Astrocyte (in vitro differentiated cells and primary cell): ENCODE measurements at regions not wholly inside any gene's neighbourhood (a gene's known extent, or its start where the extent isn't known, plus 50 kb on each side); places are given as distances from the start of the nearest gene placed in this dataset.
"Not testable (repeated sequence)": the region's sequence is repeated elsewhere in the genome, so short reads cannot be mapped to it uniquely, and the experiment has no call there.

Experiments used
- DNase-seq: peaks from one replicate; pipeline ENCODE4 v3.0.0-alpha.2; 2010; ENCODE audit warnings: low read depth
- FAIRE-seq: peaks from 2 replicates; lab custom pipeline; 2011; peaks lifted over from hg19 to GRCh38; lab: Jason Lieb, UNC
- H2AFZ ChIP-seq: 2 replicates; pipeline ENCODE4 v1.6.0; 2012; ENCODE audit warnings: low read depth, low read length, inconsistent platforms
- H3K27ac ChIP-seq: 2 replicates; pipeline ENCODE4 v1.5.1; 2011; ENCODE audit warnings: low read depth, low read length, inconsistent platforms
- H3K27me3 ChIP-seq: 2 replicates; pipeline ENCODE4 v1.6.0; 2011; ENCODE audit warnings: low read length, inconsistent platforms; ENCODE audit not compliant: insufficient read depth
- H3K36me3 ChIP-seq: 2 replicates; pipeline ENCODE4 v1.5.1; 2011; ENCODE audit warnings: low read length, inconsistent platforms; ENCODE audit not compliant: insufficient read depth
- H3K4me1 ChIP-seq: 2 replicates; pipeline ENCODE4 v1.5.1; 2011; ENCODE audit warnings: low read length, inconsistent platforms; ENCODE audit not compliant: insufficient read depth
- H3K4me2 ChIP-seq: 2 replicates; pipeline ENCODE4 v1.6.0; 2012; ENCODE audit warnings: low read length, inconsistent platforms
- H3K4me3 ChIP-seq: 2 replicates; pipeline ENCODE4 v1.5.1; 2011; ENCODE audit warnings: low read depth, mild to moderate bottlenecking, low read length, inconsistent platforms; ENCODE audit not compliant: insufficient read depth
- H3K79me2 ChIP-seq: 2 replicates; pipeline ENCODE4 v1.6.0; 2012; ENCODE audit warnings: mild to moderate bottlenecking, low read length, inconsistent platforms; ENCODE audit not compliant: insufficient read depth
- H3K9ac ChIP-seq: 2 replicates; pipeline ENCODE4 v1.6.0; 2012; ENCODE audit warnings: mild to moderate bottlenecking, low read length, inconsistent platforms
- H3K9me3 ChIP-seq: 2 replicates; pipeline ENCODE4 v1.5.1; 2012; ENCODE audit warnings: low read depth, mild to moderate bottlenecking, low read length, inconsistent platforms; ENCODE audit not compliant: insufficient read depth
- H4K20me1 ChIP-seq: 2 replicates; pipeline ENCODE4 v1.6.0; 2012; ENCODE audit warnings: low read length, inconsistent platforms; ENCODE audit not compliant: insufficient read depth
- H3K27ac Mint-ChIP-seq: one replicate; pipeline ENCODE4 v1.8.0; 2021; ENCODE audit warnings: mild to moderate bottlenecking, mixed read lengths; ENCODE audit not compliant: unreplicated experiment
- H3K27me3 Mint-ChIP-seq: one replicate; pipeline ENCODE4 v1.8.0; 2021; ENCODE audit warnings: low read depth, mixed read lengths; ENCODE audit not compliant: unreplicated experiment
- H3K36me3 Mint-ChIP-seq: one replicate; pipeline ENCODE4 v1.8.0; 2021; ENCODE audit warnings: low read depth, mixed read lengths; ENCODE audit not compliant: unreplicated experiment
- H3K4me1 Mint-ChIP-seq: one replicate; pipeline ENCODE4 v1.8.0; 2021; ENCODE audit warnings: low read depth, mixed read lengths; ENCODE audit not compliant: unreplicated experiment
- H3K4me3 Mint-ChIP-seq: one replicate; pipeline ENCODE4 v1.8.0; 2021; ENCODE audit warnings: mild to moderate bottlenecking, moderate library complexity, mixed read lengths; ENCODE audit not compliant: unreplicated experiment
- H3K9me3 Mint-ChIP-seq: one replicate; pipeline ENCODE4 v1.8.0; 2021; ENCODE audit warnings: mild to moderate bottlenecking, mixed read lengths; ENCODE audit not compliant: unreplicated experiment

- H3K27me3 Mint-ChIP-seq, H3K4me1 Mint-ChIP-seq, DNase-seq, H3K9me3 Mint-ChIP-seq, H3K36me3 Mint-ChIP-seq, H3K79me2 ChIP-seq, H3K9me3 ChIP-seq, H3K27ac ChIP-seq, FAIRE-seq, H3K27ac Mint-ChIP-seq, H3K4me2 ChIP-seq, H3K9ac ChIP-seq, H3K36me3 ChIP-seq, H3K4me1 ChIP-seq, H4K20me1 ChIP-seq, H3K4me3 Mint-ChIP-seq, H3K4me3 ChIP-seq, H2AFZ ChIP-seq, H3K27me3 ChIP-seq: not testable (repeated sequence)
These were observed 53.3 kb upstream of the PPIAL4F start for GRCh38 chr1:144539191-144539960.
